SU-DHL-6 (cell line): ENCODE measurements at regions not wholly inside any gene's neighbourhood (a gene's known extent, or its start where the extent isn't known, plus 50 kb on each side); places are given as distances from the start of the nearest gene placed in this dataset.

Experiments
- CTCF ChIP-seq: fragments of 200-600 bp; sonication (generic); IDR thresholded peaks from one replicate; pipeline ENCODE4 v1.5.1; 2017; ENCODE audit warnings: antibody characterized with exemption, mild to moderate bottlenecking, low read length, moderate library complexity; ENCODE audit not compliant: insufficient read depth, poor library complexity, severe bottlenecking
- EZH2phosphoT487 ChIP-seq: fragments of 200-600 bp; sonication (generic), shearing (Covaris generic); conservative IDR thresholded peaks from 2 replicates; pipeline ENCODE4 v1.6.1; 2018; ENCODE audit warnings: mild to moderate bottlenecking, antibody characterized with exemption, low read length, moderate library complexity, mixed read lengths

- TF ChIP-seq CTCF, result no peak
- TF ChIP-seq EZH2phosphoT487, result no peak
These were observed 313.3 kb upstream of the SP8 start for GRCh38 chr7:21099955-21100354.
